Umbilical cord (tissue), 1 donor: ENCODE measurements at regions not wholly inside any gene's neighbourhood (a gene's known extent, or its start where the extent isn't known, plus 50 kb on each side); places are given as distances from the start of the nearest gene placed in this dataset.
"Not testable (repeated sequence)": the region's sequence is repeated elsewhere in the genome, so short reads cannot be mapped to it uniquely, and the experiment has no call there.

Experiments
- DNase-seq: peaks from one replicate; pipeline ENCODE4 v3.0.0-alpha.2; 2015; ENCODE audit warnings: low spot score

GRCh38 chr20:56724241-56724757 is 95.2 kb downstream of the TFAP2C start:
- no peak for DNase-seq

DNA sequence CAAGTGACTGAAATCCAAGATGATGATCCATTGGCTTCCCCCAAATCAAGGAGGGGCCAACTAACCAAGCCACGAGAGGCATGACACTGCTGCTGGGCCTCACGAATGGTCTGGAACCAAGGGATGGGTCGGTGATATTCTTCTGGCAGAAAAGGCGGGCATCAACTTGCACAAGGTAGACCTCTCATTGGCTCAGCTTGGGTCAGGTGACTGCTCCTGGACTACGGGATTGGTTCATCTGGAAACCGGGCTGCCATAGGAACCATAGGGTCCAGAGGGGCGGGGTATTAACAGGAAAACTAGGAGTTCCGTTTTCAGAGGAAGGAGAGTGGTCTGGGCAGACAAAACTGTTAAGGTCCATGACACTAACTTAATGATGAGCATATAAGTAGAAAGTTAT is 100.9 kb downstream of the TFAP2C start:
- DNase-seq = no peak

GRCh38 chr20:56730996-56731395 is 101.9 kb downstream of the TFAP2C start:
- no peak for DNase-seq

DNA sequence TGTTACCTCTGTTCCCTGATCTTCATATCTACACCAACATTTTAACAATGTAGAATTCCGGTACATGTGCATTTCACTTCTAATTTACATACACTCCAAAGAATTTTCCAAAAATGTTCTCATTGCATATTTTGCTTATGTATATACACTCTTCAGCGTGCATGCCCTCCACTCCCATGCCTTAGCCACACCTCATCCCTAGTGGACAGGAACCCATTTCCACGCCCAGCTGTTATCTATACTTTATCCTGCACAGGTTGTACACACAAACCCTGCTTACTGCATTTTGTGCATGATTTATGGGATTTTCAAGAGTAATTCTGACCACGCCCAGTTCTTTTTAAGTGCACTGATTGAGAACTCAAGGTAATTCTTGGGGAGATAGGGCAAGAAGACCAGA is 102.4 kb downstream of the TFAP2C start:
- no peak for DNase-seq

DNA sequence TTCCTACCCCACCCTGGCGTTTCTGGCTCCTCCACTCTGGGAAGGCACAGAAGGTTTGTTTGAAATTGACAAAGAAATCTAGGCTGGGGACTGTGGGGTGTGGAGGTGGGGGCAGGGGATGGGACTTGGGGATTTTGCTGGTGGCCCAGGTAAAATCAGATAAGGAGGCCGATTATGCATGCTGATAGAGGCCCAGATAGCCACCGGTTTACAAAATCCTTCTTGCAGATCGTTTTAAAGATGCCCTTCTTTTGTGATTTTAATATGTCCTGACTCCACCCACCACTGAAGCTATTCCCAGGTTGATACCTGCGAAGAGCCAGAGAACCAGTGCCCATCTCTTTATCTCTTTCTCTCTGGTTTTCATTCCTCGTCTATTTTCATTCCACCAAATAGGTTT is 104.9 kb downstream of the TFAP2C start:
- DNase-seq = no peak

GRCh38 chr20:56735084-56735642 is 106.1 kb downstream of the TFAP2C start:
- DNase-seq = no peak

DNA sequence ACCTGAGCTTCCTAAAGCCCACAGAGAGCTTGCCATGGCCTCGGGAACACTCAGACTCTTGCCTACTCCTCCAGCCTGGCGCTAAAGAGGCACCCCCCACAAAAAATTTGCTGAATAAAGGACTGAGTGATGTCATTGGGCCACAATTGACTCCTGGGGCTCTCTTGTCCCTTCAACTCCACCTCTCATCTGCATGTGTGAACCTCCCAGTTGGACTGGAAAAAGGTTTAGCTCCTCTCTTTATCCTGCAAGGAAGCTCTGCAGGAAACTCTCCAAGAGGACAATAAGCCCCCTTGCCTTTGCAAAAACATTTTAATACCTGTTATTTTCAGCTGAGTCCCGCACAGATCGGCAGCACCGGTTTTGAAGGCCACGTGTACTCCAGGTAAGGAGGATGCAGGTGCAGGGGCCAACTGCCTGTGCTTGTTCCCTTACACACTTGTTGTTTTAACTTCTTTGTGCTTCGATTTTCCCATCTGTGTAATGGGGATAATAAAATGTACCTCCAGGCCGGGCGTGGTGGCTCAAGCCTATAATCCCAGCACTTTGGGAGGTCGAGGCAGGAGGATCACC is 107.3 kb downstream of the TFAP2C start:
- DNase-seq = no peak

GRCh38 chr20:56744325-56744821 is 115.3 kb downstream of the TFAP2C start:
- not testable (repeated sequence) for DNase-seq

DNA sequence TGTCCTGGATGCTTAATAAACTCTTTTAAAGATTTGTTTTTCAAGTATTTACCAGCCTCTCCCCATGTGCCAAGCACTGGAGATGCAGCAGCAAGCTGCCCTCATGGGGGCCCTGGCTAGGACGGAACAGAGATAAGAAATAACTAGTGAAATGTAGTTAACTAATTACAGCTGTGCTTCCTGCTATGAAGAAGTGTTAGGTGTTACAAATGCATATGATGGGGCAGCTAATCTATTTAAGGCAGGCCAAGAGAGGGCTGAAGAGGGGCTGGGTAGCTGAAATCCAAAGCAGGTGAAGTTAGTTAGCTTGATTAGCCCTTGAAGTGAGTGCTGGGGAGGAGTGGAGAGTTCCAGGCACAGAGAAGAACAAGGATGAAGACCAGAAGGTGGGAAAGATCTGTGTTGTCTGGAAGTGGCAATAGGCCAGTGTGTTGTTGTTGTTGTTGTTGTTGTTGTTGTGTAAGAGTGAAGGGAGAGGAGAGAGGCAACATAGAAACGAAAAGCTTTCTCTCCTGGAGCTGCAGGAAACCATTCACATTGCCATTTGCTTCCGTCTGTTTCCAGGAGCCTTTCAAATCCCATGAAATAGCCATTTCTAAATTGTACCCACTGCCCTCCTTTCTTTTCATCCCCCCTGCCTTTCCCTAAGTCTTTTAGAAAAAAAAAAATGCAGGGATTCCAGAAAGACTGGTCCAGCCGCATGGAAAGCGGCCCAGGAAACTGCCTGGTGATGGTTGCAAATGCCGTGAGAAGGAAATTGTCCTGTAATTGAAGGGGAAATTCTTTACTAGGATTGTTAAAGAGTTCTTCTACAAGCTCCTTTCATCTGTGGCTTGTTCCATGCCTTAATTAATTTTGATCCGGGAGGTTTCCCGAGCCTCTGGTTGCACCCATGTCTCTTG is 119.6 kb downstream of the TFAP2C start:
- DNase-seq = no peak

GRCh38 chr20:56750430-56750829 is 121.3 kb downstream of the TFAP2C start:
- no peak for DNase-seq

DNA sequence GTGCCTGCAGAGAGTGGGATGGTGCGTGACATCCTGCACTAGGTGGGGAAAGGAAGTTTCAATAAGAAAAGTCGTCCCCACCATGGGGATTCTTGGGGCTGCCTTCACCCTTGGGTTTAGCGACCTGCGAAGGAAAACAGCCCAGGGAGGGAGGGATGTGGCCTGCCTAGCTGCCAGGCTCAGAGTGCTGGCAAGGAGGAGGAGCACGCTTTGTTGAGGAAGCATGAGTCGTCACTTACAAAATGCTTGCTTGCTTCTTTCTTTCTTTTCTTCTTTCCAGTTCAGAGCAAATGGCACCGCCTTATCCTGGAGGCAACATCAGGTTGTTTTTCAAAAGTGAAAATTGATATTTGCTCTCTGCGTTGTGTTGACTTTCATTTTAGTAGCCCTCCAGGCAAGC is 123.2 kb downstream of the TFAP2C start:
- DNase-seq = no peak

GRCh38 chr20:56755201-56755600 is 126.1 kb downstream of the TFAP2C start:
- no peak for DNase-seq

- DNase-seq = not testable (repeated sequence)
Measured at GRCh38 chr20:56756658-56757057, 127.6 kb downstream of the TFAP2C start.

GRCh38 chr20:56758706-56759105 is 129.6 kb downstream of the TFAP2C start:
- no peak for DNase-seq

DNA sequence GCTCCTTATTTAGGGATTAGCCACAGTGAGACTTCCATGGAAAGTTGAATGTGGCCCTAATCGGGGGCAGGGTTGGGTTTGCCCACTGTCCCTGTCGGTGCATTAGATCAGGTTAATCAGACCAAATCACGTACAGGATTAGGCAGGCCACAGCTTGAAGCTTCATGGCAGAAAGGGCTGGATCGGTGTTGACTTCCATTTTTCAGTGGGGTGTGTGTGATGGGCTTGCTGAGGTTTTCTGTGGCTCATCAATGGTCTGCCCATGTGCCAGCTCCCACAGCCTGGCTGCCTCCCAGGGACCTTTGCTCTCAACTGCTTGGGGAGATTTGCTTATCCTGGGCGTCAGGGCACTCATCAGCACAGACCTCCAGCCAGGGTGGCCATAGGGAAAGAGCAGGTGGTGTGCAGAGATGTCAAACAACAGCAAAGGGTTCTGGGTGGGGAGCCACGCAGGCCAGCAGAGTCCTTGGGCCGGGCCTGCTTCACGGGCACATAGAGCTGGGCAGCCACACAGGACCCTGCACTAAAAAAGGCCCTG is 130.7 kb downstream of the TFAP2C start:
- DNase-seq = no peak

DNA sequence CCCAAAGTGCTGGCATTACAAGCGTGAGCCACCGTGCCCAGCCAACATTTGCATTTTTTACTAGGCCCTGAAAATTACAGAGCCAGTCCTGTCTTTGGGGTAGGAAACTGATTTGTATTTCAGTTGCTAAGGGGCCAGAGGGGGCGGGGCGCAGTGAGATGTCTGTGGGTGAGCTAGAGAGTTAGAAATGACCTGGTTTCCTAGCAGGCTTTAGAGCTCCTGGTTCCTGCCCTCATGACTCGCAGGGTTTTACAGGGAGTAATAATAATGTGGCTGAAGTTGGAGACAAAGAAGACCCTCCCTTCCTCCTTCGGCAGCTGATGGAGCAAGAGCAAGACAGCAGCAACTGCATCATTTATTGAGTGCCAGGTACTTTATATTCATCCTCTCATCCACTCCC is 131.5 kb downstream of the TFAP2C start:
- DNase-seq = no peak

DNA sequence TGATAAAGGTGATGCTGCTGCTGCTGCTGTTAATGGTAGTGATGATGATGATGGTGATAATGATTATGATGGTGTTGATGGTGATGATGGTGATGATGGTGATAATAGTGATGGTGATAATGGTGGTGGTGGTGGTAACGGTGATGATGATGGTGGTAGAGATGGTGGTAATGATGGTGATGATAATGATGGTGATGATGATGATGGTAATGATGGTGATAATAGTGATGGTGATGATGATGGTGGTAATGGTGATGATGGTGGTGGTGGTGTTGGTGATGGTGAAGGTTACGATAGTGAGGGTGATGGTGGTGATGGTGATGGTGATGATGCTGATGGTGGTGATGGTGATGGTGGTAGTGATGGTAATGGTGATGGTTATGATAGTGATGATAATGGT is 132.3 kb downstream of the TFAP2C start:
- no peak for DNase-seq

GRCh38 chr20:56762401-56762800 is 133.3 kb downstream of the TFAP2C start:
- DNase-seq = no peak

DNA sequence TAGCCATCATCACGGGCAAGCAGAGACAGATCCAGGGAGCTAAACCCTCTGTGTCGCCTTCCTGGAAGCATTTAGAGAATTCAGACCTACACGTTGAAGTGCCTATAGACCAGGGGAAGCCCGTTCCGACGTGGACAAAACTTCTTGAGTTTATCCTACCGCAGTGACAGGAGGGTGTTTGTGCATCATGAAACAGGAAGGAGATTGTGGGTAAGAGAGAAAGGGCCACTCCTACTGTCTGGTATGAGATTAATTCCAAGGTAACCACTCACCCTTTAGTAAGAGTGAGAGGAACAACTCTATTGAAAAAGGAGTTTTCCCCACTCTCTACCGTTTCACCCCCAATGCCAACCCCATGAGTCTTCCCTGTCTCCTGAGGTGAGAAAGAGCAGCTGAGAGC is 133.7 kb downstream of the TFAP2C start:
- no peak for DNase-seq

- no peak for DNase-seq
Measured at GRCh38 chr20:56764671-56765070, 135.6 kb downstream of the TFAP2C start.

DNA sequence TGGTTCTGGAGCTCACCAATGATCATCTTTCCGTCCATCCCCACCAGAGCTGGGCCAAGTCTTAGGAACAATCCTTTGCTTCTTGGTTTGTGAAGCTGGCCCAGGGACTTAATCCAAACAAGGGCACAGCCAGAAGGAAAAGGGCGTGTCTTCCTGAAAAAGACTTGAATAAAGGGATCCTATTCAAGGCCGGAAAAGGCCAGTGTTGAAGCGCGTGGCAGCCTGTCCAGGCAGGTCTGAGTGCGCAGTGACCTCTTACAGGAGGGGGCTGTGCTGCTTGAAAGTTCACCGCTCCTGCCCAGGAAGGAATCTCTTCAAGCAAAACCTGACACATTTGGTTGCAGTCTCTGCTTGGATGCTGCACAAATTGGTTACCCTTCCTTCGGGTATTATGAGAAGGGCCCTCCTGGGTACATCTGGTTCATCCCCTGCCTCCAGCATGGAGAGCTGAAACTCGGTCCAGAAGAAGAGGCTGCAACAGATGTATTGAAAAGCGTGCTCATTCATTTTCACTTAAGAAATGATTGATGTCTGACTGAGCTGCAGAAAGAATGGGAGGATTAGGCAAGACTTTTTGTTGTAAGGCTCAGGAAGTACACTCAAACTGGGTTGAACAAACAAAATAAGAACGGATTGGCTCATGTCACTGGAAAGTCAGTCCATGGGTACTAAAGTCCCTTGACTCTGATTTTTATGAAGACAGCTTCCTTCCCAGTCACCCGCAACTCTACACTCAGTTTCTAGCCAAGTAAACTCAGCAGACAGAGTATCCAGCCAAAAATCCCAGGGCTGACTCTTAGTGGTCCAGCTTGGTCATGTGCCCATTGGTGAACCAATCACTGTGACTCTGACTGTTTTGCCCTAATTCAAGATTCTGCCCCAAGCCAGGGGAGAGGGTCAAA is 136.3 kb downstream of the TFAP2C start:
- DNase-seq = no peak
